ENCODE measurements at regions not wholly inside any gene's neighbourhood (a gene's known extent, or its start where the extent isn't known, plus 50 kb on each side); places are given as distances from the start of the nearest gene placed in this dataset.

DNA sequence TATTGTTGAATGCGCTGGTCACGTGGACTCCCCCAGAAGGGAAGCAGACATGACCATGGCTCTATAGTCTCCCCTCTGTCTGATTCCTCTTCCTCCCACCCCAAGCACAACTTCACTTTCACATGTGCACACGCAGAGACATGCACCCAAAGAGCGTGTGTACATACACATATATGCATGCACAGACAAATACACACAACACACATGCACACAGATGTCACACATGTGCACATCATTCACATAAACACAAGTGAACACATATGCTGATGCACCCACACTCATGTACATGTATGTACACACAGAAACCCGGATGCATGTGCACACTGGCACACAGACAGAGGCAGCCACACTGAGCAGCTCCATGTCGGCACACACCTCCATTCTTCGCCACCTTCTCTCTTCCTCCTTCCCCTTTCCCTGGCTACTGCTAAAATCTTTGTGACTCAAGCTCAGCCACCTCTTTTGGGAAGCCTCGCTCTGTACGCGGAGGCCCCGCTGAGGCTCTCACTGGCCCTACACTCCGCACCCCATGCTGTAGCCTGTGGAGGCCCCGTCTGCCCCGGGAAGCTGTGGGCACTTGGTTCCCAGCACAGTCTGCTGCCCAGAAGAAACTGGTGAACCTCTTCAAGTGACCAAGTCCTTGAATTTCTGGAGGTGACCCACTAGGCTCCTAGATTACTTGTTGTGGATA is 101.6 kb upstream of the TEX51 start:
- DNase-seq = no peak

DNA sequence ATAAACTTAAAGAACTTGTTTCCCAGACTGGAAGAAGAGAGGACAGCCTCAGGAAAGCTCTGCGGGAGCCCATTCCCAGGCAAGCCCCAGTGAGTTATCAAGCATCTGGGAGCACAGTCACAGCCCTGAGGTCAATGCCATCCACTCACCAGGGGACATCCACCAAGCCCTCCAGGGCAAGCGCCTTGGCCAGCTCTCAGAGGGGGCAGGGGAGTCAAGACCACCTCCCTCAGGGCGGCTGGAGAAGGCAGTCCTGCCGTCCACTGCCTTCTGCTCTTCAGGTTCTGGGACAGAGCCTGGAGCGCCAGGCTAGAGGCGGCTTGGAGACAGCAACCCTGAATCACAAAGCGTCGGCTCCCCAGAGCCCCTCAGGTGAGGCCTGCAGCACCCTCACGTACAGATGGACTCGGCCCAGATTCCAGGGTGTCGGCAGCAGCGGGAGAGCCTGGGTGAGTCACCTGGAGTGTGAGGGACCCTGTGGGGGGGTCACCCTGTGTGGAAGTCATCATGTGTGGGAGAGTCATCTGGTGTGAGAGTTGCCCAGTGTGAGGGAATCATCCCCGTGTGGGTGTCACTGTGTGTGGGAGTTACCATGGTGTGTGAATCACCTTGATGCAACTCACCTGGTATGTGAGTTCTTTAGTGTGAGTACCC is 100.9 kb upstream of the TEX51 start:
- DNase-seq = no peak

DNA sequence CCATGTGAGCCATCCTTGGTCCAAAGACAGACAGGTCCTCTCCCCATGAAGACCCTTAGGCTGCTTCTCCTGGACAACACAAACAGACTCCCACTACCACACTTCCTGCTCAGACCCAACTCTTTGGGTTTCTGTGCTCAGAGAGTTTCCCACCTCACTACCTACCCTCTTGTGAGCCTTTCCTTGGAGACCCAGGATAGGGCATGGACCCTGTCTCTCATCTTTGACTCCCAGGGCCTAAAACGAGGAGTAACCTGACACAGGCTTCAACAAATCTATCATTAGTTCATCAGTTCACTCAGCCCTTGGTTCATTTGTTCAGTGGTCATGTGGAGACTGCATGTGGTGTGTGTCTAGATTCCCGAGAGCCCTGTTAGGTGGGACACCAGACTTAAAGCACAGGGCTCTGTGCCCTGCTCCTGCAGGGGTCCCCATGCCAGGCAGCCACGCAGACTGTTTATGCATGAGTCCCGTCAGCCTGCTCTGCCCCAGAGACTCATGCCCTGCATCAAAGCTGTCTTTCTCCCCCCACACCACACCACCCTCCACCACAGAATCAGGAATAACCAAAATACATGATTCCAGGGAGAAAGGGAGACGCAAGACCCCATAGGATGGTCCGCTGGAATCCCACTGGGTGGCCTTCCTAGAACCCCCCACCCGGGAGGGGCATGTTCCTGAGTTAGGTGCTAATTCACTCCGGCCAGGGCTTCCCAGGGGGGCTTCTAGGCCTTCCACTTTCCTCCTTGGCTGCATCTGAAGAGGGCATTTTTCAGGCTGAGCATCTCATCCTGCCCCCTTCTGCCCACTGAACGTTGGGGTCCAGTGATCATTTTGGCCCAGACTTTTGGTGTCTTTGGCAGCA is 100.2 kb upstream of the TEX51 start:
- DNase-seq = no peak

DNA sequence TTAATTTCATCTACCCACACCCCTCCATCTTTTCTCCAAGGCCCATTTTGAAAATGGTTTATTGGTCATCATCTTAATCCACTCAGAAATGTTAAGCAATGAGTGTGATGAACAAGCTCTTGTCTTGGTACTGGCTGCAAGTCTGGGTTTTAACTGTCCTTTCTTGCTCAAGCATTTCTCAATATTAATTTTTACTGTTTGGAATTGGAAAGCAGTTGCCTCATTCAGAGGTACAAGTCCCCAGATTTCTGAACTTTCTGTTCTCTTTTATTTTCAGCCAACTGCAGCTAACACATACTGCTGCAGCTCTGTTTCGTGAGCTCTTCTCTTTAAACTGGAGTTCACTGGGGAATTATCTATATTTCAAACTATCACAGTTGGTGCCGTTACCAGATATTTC is 99.4 kb upstream of the TEX51 start:
- DNase-seq = no peak

DNA sequence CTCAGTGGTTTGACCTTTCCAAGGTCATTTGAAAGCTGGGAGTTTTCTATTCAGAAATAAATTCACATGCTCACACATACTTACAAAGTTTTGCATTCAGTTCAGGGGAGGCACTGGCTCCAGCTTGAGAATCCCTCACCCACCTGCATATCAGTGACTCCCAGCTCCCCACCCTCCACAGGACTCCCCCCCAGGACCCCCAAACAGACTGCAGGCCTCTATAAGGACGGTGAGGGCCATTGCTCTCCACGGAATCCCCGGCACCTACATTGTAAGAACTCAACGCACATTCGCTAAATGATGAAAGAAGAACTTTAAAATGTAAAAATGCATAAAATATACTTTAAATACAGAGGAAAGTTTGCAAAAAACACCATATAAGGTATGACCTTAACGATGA is 97.2 kb upstream of the TEX51 start:
- no peak for DNase-seq

DNA sequence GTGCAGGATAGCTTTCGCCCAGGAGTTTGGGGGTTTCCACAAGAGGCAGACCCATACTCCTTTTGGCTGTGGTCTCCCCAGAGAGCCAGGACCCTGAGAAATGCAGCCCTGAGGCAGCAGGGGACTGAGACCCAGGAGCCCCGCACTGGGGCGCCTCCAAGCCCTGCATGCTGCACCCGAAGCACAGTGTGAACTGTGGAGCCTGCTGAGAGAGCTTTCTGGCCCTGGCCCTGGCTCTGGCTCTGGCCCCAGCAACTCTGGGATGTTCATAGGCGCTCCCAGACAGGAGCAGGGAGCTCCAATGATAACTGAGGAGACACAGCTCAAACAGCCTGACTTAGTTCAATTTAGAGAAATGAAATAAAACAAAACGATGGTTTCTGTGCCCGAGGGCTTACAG is 96.4 kb upstream of the TEX51 start:
- no peak for DNase-seq

DNA sequence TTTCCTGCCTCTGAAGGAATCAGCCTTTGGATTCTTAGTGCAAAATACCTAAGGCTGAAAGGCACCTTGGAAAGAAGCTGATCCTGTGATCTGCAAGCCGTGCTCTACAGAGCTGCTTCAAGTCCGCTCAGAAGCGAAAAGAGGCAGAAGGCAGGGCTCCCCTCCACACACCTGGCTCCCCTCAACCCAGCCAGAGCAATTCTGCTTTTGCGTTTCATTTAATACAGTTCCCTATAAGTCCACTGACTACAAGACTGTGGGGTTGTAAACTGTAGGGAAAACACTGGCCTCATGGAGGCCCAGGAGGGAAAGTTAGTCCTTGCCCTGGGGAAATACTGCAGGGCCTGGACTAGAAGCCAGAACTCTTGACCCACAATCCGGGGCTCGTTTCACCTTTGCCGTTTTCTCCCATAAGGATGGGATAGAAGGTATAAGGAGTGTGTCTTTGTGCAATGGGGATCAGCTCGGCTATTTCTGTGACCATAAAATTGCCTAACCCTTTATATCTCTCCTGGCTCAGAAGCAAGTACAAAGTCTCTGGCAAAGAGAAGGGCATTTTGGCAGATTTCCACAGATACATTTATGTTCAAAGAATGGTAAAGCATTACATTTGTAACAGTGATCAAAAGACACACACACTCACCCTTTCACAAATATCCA is 95.8 kb upstream of the TEX51 start:
- DNase-seq = no peak

DNA sequence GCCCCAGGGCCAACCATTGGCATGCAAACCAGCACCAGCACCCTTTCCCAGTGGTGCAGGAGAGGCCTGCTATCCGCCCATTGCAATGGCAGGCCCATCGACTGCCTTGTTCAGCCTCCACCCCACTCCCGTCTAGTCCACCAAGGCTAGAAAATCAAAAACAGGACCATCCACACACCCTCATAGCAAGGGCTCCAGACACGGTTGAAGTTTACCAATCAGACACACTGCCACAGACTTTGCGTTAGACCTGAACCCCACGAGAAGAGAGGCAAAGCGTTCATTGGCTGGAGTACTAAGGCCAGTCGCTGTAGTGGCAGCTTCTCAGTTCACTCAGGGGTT is 95.3 kb upstream of the TEX51 start:
- DNase-seq = no peak

DNA sequence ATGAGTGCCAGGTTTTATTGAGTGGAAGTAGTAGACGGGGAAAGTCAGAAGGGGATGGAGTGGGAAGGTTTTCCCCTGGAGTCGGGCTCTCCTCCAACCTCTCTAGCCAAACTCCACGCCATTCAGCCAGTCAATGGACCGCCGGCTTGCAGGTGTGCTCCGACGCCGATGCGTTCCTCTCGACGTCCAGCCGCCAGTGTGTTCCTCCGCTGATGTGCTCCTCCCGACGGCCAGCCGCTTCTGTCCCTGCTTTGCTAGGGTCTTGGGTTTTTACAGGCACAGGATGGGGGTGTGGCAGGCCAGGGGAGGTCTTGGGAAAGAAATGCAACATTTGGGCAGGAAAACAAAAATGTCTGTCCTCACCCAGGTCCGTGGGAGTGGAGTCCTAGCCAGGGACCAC is 94.3 kb upstream of the TEX51 start:
- no peak for DNase-seq

DNA sequence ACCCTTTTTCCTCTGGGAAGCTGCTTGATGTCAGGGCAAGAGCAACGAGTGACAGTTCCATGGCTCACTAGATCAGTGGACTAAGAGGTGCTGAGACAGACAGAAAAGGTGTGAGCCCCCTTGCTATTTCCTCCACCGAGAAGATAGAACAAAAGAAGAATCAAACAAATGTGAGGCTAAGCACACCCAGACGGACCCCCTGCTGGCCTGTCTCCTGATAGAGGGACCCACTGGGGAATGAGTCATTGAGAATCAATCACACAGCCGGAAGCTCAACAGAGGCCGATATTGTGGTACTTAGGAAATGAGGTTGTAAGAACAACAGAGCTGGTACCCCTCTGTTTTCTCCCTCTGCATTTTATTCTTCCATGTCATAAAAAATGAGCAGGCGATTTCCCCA is 89.8 kb upstream of the TEX51 start:
- no peak for DNase-seq

DNA sequence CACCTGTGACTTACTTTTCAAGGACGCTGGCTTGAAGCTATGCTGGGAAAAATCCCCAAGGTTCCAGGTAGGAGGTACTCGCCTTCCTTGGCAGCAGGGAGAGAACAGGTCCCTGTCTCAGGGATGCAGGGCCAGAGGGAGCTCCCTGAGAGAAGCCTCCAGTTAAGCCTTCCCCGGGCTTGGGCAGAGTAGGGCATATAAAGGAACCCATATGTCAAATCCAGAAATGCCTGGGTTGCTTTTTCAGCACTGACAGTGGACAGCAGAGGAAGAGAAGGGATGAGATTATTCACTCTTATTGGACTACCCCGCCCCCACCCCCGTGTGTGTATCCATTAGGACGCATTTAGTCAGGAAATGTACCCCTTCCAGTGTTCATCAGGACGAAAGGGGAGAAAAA is 89.3 kb upstream of the TEX51 start:
- DNase-seq = no peak

DNA sequence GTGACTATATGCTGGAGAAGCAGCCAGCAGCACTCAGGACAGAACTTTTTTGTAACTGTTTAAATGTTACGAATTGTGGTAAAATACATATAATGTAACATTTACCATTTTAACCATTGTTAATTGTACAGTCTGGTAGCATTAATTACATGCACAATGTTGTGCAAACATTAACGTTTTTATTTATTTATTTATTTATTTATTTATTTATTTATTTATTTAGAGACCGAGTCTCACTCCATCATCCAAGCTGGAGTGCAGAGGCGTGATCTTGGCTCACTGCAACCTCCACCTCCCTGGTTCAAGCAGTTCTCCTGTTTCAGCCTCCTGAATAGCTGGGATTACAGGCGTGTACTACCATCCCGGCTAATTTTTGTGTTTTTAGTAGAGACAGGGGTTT is 88.7 kb upstream of the TEX51 start:
- no peak for DNase-seq

DNA sequence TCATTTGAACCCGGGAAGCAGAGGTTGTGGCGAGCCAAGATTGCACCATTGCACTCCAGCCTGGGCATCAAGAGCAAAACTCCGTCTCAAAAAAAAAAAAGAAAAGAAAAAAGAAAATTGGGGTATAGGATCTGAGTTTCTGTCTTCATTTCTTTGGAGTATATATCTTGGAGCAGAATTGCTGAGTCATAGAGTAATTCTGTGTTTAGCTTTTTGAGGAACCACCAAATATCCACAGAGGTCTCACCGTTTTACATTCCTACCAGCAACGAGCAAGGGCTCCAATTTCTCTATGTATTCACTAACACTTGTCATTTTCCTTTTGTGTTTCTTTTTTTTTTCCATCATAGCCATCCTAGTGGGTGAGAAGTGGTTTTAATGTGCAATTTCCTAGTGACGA is 87.6 kb upstream of the TEX51 start:
- DNase-seq = no peak

DNA sequence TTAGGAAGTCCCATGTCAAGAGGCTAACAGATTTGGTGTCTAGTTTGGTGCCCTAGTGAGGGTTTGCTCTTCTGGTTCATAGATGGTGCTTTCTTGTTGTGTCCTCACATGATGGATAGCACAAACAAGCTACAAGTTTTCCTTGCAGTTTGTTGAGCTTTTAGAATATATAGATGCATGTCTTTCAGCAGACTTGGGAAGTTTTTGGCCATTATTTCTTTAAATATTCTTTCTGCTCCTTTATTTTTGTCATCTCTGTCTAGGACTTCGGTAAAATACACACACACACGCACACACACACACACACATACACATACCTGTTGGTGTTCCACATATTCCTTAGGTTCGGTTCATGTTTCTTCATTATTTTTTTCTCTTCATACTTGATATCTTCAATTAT is 81.5 kb upstream of the TEX51 start:
- DNase-seq = no peak

DNA sequence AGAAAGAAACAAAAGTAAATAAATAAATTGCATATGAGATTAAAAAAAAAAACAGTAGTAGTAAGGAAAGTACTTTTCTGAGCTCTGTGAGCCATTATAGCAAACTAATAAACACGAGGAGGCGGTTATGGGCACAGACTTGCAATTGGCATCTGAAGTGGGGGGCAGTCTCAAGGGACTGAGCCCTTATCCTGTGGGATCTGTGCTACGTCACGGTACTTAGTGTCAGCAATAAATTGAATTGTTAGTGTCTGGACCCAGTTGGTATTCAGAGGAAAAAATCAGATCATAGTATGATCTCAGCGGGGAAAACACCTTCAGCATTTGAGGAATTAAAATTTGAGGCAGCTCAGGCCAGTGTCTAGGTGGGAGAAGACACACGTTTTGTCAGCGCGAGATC is 76.6 kb upstream of the TEX51 start:
- DNase-seq = no peak

DNA sequence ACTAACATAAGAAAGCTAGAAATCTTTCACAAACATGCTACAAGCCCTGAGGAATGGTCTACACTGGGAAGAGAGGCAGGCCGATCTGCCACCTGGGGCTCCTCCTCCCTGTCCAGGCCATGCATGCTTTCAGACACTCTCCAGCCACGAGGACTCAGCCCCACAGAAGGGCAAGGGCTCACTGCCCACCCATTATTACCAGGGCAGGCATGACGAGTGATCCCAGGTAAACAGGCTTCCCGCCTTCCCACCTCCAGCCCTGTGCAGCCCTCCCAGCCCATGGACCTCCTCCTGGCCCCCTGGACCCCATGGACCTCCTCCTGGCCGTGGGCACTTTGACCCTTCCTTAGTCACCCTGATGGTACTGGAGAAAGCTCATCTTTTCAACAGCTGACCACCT is 75.8 kb upstream of the TEX51 start:
- no peak for DNase-seq

DNA sequence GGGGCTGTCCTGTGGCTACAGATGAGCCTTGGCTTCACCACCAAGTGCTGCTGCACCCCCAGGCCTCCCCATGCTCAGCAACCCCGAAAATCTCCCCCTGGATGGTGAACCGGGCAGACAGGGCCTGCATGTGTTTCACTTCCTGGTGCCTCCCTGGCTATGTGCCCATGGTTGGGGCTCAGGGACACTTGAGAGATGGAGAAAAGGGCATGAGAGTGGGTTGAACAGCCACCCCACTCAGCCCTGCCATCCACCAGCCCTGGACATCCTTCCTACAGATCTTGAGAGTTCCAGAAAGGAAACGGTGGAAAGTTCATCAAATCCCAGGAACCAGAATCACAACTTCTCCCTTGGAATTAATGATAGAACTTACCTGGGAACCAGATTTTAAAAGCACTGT is 74.7 kb upstream of the TEX51 start:
- no peak for DNase-seq

DNA sequence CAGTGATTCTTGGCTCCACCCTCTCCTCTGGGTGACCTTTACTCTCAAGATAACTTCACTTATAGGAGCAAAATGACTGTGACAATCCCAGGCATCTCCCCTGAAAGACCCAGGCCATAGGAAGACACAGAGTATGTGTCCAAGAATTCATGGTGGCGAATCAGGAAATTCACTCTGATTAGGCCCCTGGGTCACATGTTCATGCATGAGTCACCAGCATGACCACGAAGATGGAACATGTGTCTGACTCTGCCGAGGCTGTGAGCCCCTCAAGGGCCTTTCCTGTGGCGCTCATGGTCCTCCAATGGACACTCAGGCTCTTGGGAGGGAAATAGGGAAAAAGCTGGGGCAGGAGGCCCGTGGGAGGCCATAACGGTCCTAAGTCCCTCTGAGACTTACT is 74.0 kb upstream of the TEX51 start:
- DNase-seq = no peak

DNA sequence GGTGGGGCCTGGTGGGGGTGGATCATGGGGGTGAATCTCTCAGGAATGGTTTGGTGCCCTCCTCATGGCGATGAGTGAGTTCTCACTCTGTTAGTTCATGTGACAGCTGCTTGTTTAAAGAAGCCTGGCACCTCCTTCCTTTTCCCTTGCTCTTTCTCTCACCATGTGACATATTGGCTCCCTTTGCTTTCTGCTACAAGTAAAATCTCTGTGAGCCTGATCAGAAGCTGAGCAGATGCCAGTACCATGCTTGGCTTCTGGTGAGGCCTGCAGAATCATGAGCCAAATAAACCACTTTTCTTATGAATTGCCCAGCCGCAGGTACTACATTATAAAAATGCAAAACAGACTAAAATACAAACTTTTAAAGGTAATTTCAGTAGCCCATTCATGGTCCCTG is 73.4 kb upstream of the TEX51 start:
- DNase-seq = no peak

DNA sequence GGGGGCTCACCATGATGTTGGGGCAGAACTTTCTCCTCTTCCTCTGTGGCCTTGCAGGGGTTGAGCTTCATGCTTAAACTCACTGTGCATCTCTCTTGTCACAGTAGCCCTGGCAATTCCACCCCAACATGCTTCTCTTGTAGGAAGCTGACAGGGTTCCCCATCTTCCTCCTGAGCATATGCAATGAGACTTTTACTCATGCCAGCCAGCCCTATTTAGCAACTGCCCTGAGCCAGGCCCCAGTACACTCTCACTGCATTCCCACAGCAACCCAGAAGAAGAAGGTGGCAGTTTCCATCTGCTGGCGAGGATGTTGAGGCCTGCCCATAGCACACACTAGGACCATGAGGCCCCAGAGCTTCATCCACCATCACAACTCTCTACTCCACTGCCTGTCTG is 72.2 kb upstream of the TEX51 start:
- DNase-seq = no peak

DNA sequence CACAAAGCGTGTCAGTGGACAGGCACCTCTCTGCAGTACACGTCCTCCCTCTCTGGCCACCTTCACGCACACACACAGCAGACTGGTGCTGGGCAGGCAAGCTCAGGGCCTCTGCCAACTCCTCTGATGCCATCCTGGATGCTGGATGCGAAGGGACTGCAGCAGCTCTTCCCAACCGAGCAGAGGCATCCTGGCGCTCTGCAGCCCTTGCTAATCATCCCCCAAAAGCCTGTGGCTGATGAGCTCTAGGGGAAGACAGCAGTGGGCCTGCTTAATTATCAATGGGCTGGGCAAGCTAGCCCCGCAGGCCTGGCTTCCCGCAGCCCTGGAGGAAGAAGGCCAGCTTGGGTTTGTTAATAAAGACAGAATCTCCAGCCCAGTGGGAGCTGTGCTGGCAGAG is 71.3 kb upstream of the TEX51 start:
- no peak for DNase-seq

DNA sequence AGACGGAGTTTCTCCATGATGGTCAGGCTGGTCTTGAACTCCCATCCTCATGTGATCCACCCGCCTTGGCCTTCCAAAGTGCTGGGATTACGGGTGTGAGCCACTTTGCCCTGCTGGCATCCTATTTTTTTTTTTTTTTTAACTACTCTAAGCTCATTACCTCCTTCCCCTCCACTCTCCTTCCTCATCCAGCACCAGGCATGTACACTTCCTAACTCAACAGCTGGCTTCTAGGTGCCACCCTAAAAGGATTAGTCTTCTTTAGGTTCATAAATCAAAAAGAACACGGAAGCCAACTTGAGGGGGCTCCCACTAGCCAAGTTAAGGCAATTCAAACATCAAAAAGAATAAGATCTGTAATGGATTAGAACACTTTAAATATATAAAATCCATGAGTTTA is 70.6 kb upstream of the TEX51 start:
- no peak for DNase-seq

DNA sequence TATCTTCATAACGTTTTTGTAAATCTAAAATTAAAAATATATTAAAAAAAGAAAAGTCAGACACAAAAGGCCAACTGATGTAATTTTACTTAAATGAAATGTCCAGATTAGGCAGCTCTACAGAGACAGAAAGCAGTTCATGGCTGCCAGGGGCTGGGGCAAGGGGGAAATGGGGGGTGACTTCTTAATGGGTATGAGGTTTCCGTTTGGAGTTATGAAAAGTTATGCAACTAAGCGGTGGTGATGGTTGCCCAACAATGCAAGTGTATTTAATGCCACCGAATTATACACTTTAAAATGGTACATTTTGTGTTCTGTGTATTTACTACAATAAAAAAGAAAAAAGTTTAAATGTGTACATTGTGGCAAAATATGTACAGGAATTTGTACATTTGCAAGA is 70.2 kb upstream of the TEX51 start:
- no peak for DNase-seq

All from activated CD4-positive, alpha-beta T cell treated with anti-CD3 and anti-CD28 coated beads for 48 hours (primary cell).